K562 (cell line): ENCODE measurements at regions not wholly inside any gene's neighbourhood (a gene's known extent, or its start where the extent isn't known, plus 50 kb on each side); places are given as distances from the start of the nearest gene placed in this dataset.

ENCODE experiments used
- COPS2 ChIP-seq: fragments of 450-650 bp; conservative IDR thresholded peaks from 2 replicates; pipeline ENCODE4 v1.6.1; 2016; ENCODE audit warnings: mild to moderate bottlenecking, moderate library complexity
- FOXK1 ChIP-seq: sonication (generic); formaldehyde crosslinking; IDR thresholded peaks from 2 replicates; pipeline ENCODE4 v1.8.0; 2022; ENCODE audit warnings: missing genetic modification reagents, mild to moderate bottlenecking, borderline replicate concordance
- JUN ChIP-seq, 2 experiments: sonication (generic) in 1 of 2; formaldehyde crosslinking in 1 of 2; IDR thresholded peaks; 2 replicates each; pipeline versions ENCODE4 v1.6.1 to v1.8.0; 2012 to 2022; ENCODE audit warnings: borderline replicate concordance in 2 of 2, mild to moderate bottlenecking in 2 of 2, improper control_type of control experiment in 1 of 2, low read depth in 1 of 2, low read length in 1 of 2, missing genetic modification reagents in 1 of 2
- LEF1 ChIP-seq: fragments of 450-650 bp; IDR thresholded peaks from 2 replicates; pipeline ENCODE4 v1.6.1; 2016; ENCODE audit warnings: mild to moderate bottlenecking
- SMARCB1 ChIP-seq: IDR thresholded peaks from 2 replicates; pipeline ENCODE4 v1.6.1; 2011; ENCODE audit warnings: improper control_type of control experiment, low read depth; ENCODE audit not compliant: insufficient read length
- TOE1 ChIP-seq, 2 experiments: fragments of 450-650 bp in 1 of 2; sonication (generic) in 1 of 2; formaldehyde crosslinking in 1 of 2; IDR thresholded peaks; 2 replicates each; pipeline versions ENCODE4 v1.7.1 to v1.8.0; 2016 to 2022; ENCODE audit warnings: borderline replicate concordance in 2 of 2, mild to moderate bottlenecking in 2 of 2, antibody characterized with exemption in 1 of 2, inconsistent platforms in 1 of 2, low read depth in 1 of 2, missing genetic modification reagents in 1 of 2, moderate library complexity in 1 of 2
- ZNF133 ChIP-seq: fragments of 250-450 bp; sonication (Bioruptor Pico); IDR thresholded peaks from 2 replicates; pipeline ENCODE4 v1.4.0; 2020; ENCODE audit warnings: mild to moderate bottlenecking
- ZNF695 ChIP-seq: fragments of 450-650 bp; formaldehyde crosslinking; IDR thresholded peaks from 2 replicates; pipeline ENCODE4 v1.4.0; 2020; ENCODE audit warnings: mild to moderate bottlenecking, moderate library complexity
- TF ChIP-seq, protein P1 (sequence below): fragments of 250-450 bp; sonication (Bioruptor Pico); IDR thresholded peaks from 2 replicates; pipeline ENCODE4 v1.5.0; 2022; ENCODE audit warnings: mild to moderate bottlenecking
- TF ChIP-seq, protein P2 (sequence below), 2 experiments: fragments of 450-650 bp in 1 of 2; sonication (generic) in 1 of 2; formaldehyde crosslinking in 1 of 2; IDR thresholded peaks in 1 of 2; conservative IDR thresholded peaks in 1 of 2; 2 replicates each; pipeline versions ENCODE4 v1.6.1 to v1.8.1; 2016 to 2023; ENCODE audit warnings: mild to moderate bottlenecking in 2 of 2, moderate library complexity in 2 of 2, inconsistent platforms in 1 of 2, missing genetic modification reagents in 1 of 2
- TF ChIP-seq, protein P3 (sequence below): IDR thresholded peaks from 2 replicates; pipeline ENCODE4 v1.6.1; 2011; ENCODE audit warnings: borderline replicate concordance, low read depth, mild to moderate bottlenecking, moderate library complexity, low read length; ENCODE audit not compliant: insufficient read depth, poor library complexity, severe bottlenecking
- TF ChIP-seq, protein P4 (sequence below): fragments of 150-350 bp; IDR thresholded peaks from 2 replicates; pipeline ENCODE4 v1.6.1; 2014; ENCODE audit warnings: low read depth, mild to moderate bottlenecking, low read length, borderline replicate concordance
- TF ChIP-seq, protein P5 (sequence below): sonication (generic); formaldehyde crosslinking; IDR thresholded peaks from 2 replicates; pipeline ENCODE4 v1.9.0; 2022; ENCODE audit warnings: mild to moderate bottlenecking, missing genetic modification reagents
- TF ChIP-seq, protein P6 (sequence below): sonication (generic); formaldehyde crosslinking; IDR thresholded peaks from 2 replicates; pipeline ENCODE4 v1.8.0; 2022; ENCODE audit warnings: missing genetic modification reagents, mild to moderate bottlenecking, borderline replicate concordance

DNA sequence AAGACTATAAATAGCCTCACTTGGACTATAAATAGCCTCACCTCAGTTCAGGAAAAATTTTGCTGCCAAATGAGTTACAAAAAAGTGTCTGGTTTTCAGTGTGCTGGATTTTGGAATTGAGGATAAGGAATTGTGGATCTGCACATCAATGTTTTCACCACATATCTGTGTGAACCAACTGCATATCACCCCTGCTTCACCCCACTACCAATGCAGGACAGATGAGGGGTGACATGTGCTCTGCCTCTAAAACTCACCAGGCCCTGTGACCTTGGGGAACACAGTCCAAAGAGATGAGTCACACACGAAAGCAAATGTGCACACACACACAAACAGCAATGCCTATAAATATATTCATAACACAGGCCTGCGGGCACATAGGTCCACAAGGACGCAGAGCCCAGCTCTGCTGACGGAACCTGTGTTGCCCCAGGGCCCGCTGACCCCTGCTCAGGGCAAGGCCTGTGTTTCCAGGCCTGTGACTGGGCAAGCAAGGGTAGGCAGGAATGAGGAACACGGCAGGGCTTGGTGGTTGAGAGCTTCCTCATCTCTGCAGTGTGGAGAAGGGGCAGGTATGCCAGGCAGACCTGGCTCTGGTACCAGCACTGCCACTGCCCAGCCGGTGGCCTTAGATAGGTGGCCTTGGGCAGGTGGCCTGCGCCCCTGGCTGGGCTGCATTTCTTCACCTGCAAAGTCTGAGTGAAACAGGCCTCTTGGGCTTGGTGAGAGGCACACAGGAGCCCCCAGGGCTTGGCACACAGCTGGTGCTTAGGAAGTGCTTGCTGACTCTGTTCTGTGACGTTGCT, 82.4 kb downstream of the ARL6IP4 start (continued):
- TF ChIP-seq, protein P1, sequence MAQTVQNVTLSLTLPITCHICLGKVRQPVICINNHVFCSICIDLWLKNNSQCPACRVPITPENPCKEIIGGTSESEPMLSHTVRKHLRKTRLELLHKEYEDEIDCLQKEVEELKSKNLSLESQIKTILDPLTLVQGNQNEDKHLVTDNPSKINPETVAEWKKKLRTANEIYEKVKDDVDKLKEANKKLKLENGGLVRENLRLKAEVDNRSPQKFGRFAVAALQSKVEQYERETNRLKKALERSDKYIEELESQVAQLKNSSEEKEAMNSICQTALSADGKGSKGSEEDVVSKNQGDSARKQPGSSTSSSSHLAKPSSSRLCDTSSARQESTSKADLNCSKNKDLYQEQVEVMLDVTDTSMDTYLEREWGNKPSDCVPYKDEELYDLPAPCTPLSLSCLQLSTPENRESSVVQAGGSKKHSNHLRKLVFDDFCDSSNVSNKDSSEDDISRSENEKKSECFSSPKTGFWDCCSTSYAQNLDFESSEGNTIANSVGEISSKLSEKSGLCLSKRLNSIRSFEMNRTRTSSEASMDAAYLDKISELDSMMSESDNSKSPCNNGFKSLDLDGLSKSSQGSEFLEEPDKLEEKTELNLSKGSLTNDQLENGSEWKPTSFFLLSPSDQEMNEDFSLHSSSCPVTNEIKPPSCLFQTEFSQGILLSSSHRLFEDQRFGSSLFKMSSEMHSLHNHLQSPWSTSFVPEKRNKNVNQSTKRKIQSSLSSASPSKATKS, result no peak
- TF ChIP-seq ZNF133 (CRISPR knock-in tag) (no peak), COPS2 (no peak), FOXK1 (no peak), JUN (IDR thresholded peaks at IDR 0.05; ENCODE audit: borderline replicate concordance, low read depth, low read length) (0 out of 2 replicates have a peak, but pooled peaks have one; percentile 34), JUN (CRISPR knock-in tag; IDR thresholded peaks at IDR 0.05; ENCODE audit: borderline replicate concordance) (no peak), SMARCB1 (no peak), ZNF695 (CRISPR knock-in tag) (no peak), LEF1 (no peak), TOE1 (IDR thresholded peaks at IDR 0.05; ENCODE audit: borderline replicate concordance) (no peak), TOE1 (CRISPR knock-in tag; IDR thresholded peaks at IDR 0.05; ENCODE audit: borderline replicate concordance, low read depth) (0 out of 2 replicates have a peak, but pooled peaks have one; percentile 22)
- TF ChIP-seq, protein P2, sequence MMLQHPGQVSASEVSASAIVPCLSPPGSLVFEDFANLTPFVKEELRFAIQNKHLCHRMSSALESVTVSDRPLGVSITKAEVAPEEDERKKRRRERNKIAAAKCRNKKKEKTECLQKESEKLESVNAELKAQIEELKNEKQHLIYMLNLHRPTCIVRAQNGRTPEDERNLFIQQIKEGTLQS (IDR thresholded peaks at IDR 0.05), result peak; percentile 66
- TF ChIP-seq, protein P2 (CRISPR knock-in tag; conservative IDR thresholded peaks at IDR 0.05), result no peak
- TF ChIP-seq, protein P3, sequence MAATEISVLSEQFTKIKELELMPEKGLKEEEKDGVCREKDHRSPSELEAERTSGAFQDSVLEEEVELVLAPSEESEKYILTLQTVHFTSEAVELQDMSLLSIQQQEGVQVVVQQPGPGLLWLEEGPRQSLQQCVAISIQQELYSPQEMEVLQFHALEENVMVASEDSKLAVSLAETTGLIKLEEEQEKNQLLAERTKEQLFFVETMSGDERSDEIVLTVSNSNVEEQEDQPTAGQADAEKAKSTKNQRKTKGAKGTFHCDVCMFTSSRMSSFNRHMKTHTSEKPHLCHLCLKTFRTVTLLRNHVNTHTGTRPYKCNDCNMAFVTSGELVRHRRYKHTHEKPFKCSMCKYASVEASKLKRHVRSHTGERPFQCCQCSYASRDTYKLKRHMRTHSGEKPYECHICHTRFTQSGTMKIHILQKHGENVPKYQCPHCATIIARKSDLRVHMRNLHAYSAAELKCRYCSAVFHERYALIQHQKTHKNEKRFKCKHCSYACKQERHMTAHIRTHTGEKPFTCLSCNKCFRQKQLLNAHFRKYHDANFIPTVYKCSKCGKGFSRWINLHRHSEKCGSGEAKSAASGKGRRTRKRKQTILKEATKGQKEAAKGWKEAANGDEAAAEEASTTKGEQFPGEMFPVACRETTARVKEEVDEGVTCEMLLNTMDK, result no peak
- TF ChIP-seq, protein P4, sequence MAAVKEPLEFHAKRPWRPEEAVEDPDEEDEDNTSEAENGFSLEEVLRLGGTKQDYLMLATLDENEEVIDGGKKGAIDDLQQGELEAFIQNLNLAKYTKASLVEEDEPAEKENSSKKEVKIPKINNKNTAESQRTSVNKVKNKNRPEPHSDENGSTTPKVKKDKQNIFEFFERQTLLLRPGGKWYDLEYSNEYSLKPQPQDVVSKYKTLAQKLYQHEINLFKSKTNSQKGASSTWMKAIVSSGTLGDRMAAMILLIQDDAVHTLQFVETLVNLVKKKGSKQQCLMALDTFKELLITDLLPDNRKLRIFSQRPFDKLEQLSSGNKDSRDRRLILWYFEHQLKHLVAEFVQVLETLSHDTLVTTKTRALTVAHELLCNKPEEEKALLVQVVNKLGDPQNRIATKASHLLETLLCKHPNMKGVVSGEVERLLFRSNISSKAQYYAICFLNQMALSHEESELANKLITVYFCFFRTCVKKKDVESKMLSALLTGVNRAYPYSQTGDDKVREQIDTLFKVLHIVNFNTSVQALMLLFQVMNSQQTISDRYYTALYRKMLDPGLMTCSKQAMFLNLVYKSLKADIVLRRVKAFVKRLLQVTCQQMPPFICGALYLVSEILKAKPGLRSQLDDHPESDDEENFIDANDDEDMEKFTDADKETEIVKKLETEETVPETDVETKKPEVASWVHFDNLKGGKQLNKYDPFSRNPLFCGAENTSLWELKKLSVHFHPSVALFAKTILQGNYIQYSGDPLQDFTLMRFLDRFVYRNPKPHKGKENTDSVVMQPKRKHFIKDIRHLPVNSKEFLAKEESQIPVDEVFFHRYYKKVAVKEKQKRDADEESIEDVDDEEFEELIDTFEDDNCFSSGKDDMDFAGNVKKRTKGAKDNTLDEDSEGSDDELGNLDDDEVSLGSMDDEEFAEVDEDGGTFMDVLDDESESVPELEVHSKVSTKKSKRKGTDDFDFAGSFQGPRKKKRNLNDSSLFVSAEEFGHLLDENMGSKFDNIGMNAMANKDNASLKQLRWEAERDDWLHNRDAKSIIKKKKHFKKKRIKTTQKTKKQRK, result no peak
- TF ChIP-seq, protein P5, sequence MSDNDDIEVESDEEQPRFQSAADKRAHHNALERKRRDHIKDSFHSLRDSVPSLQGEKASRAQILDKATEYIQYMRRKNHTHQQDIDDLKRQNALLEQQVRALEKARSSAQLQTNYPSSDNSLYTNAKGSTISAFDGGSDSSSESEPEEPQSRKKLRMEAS, result peak; percentile 69; the same call in 1 of the 2 replicates
- TF ChIP-seq, protein P6, sequence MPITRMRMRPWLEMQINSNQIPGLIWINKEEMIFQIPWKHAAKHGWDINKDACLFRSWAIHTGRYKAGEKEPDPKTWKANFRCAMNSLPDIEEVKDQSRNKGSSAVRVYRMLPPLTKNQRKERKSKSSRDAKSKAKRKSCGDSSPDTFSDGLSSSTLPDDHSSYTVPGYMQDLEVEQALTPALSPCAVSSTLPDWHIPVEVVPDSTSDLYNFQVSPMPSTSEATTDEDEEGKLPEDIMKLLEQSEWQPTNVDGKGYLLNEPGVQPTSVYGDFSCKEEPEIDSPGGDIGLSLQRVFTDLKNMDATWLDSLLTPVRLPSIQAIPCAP (CRISPR knock-in tag), result no peak
